ENCODE measurements at regions not wholly inside any gene's neighbourhood (a gene's known extent, or its start where the extent isn't known, plus 50 kb on each side); places are given as distances from the start of the nearest gene placed in this dataset.
"Not testable (repeated sequence)": the region's sequence is repeated elsewhere in the genome, so short reads cannot be mapped to it uniquely, and the experiment has no call there.

GRCh38 chr7:45440776-45441175 is 133.4 kb upstream of the ADCY1 start:
- not testable (repeated sequence) for TF ChIP-seq EP300, CTCF (IDR thresholded peaks at IDR 0.05)

Measured in gastroesophageal sphincter (tissue), 3 donors.